CMK (cell line): ENCODE measurements at regions not wholly inside any gene's neighbourhood (a gene's known extent, or its start where the extent isn't known, plus 50 kb on each side); places are given as distances from the start of the nearest gene placed in this dataset.
"Not testable (repeated sequence)": the region's sequence is repeated elsewhere in the genome, so short reads cannot be mapped to it uniquely, and the experiment has no call there.

Experiments used
- DNase-seq: peaks from one replicate; pipeline ENCODE4 v3.0.0-alpha.2; 2010; ENCODE audit warnings: low read depth

DNA sequence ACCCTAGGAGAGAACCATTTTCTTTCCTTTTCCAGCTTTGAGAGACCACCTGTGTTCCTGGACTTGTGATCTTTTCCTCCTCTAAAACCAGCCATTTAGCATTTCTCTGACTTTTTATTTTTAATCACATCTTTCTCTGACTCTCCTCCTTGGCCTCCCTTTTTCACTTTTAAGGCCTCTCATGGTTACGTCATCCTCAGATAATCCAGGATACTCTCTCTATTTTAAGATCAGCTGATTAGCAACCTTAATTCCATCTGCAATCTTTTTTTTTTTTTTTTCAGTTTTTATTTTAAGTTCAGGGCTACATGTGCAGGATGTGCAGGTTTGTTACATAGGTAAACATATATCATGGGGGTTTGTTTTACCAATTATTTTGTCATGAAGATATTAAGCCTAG, 54.0 kb downstream of the RFPL4B start:
- DNase-seq: no peak

DNA sequence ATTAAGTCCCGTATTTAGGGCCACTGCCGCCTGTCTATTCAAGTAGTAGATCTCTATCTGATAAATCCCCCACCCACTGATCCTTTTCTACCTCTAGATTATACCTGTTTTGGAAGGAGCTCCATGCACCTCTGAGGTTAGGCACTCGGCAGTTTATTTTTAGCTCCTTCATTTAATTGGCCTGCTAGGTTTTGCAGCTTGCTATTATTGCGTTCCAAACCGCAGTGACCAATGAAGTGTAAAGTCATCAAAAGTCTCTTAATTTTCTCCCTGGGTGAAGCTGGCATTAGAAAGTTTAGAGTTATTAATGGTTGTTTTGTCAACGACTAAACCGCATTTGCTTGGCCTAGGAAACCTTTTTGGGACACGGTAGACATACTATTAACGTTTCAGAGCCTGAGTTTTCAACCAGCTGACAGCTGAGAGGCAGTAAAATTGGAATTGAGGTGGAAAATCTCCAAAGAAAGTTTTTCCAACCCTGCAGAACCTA, 60.0 kb downstream of the RFPL4B start:
- DNase-seq: no peak

DNA sequence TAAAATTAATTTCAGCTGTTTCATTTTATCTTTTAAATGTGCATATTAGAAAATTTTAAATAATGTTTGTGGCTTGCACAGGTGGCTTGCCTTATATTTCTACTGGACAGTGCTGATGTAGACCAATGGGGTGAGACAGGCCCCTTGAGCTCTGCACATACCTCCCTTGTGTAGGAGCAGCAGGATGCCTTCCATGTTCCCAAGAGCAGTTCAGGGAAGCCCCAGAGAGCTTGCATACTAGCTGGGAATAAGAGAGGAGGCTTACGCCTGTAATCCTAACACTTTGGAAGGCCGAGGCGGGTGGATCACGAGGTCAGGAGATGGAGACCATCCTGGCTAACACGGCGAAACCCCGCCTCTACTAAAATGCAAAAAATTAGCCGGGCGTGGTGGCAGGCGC, 61.4 kb downstream of the RFPL4B start:
- DNase-seq: no peak

- DNase-seq: no peak
Observed at GRCh38 chr6:112409311-112409710, 62.2 kb downstream of the RFPL4B start.

GRCh38 chr6:112413780-112414179, 66.7 kb downstream of the RFPL4B start:
- no peak for DNase-seq

DNA sequence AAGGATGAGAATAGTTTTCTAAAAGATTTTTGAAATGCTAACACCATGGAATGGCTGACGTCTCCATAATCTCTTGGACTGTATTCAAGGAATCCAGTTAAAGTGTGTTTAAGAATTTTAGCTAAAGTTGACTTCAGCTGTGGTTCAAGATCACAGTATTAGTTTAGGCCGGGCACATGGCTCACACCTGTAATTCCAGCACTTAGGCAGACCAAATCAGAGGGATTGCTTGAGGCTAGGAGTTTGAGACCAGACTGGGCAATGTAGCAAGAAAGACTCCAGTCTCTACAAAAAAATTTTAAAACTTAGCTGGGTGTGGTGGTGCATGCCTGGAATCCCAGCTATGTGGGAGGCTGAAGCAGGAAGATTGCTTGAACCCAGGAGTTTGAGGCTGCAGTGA, 68.2 kb downstream of the RFPL4B start:
- DNase-seq: no peak

- no peak for DNase-seq
Observed at GRCh38 chr6:112416866-112417265, 69.7 kb downstream of the RFPL4B start.

DNA sequence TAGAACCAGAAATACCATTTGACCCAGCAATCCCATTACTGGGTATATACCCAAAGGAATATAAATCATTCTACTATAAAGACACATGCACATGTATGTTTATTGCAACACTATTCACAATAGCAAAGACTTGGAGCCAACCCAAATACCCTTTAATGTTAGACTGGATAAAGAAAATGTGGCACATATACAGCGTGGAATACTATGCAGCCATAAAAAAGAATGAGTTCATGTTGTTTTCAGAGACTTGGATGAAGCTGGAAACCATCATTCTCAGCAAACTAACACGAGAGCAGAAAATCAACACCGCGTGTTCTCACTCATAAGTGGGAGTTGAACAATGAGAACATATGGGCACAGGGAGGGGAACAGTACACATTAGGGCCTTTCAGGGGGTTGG, 79.9 kb downstream of the RFPL4B start:
- not testable (repeated sequence) for DNase-seq

GRCh38 chr6:112427499-112427898, 80.4 kb downstream of the RFPL4B start:
- DNase-seq: no peak

GRCh38 chr6:112428477-112428876, 81.3 kb downstream of the RFPL4B start:
- DNase-seq: no peak

GRCh38 chr6:112429226-112429625, 82.1 kb downstream of the RFPL4B start:
- no peak for DNase-seq

DNA sequence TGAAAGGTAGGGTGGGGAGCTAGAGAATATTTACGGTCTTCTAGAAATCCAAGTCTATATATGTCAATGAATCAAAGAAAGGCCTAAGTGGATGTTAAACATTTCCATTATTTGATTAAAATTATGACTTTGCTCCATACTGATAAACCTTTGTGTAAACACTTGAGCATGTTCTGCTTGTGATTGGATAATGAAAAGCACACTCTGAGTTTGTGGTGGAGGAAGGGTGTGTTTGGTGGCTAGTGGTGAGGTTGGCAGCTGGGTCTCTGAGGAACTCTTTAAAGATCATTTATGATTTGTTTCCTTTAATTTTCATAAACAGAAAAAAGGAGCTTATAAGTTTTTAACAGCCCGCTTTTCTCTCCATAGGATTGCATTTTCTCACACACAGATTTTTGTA, 84.7 kb downstream of the RFPL4B start:
- no peak for DNase-seq

GRCh38 chr6:112432853-112433252, 85.7 kb downstream of the RFPL4B start:
- DNase-seq: no peak

GRCh38 chr6:112433457-112433856, 86.3 kb downstream of the RFPL4B start:
- DNase-seq: no peak

- DNase-seq: no peak
Observed at GRCh38 chr6:112434896-112435435, 87.8 kb downstream of the RFPL4B start.

- DNase-seq: no peak
Observed at GRCh38 chr6:112437058-112437457, 89.9 kb downstream of the RFPL4B start.

DNA sequence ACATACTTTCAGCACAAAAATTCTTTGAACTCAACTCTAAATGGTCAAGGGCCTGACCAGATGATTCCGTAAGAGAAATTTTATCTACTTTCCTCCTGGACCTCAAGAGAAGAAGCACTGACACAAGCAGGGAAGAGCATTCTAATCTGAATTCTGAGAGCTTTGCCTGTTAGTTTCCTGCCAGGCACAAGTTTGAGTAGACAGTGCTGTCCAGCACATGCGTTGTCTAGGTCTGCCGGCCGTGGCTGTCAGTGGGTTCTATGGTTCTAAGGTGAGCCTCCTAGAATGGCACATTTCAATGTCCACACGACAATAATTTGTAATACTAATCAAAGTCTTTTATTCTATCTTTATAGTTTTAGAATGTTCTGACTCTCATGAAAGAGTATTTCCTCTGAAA, 91.9 kb downstream of the RFPL4B start:
- no peak for DNase-seq

GRCh38 chr6:112439432-112439831, 92.3 kb downstream of the RFPL4B start:
- no peak for DNase-seq

DNA sequence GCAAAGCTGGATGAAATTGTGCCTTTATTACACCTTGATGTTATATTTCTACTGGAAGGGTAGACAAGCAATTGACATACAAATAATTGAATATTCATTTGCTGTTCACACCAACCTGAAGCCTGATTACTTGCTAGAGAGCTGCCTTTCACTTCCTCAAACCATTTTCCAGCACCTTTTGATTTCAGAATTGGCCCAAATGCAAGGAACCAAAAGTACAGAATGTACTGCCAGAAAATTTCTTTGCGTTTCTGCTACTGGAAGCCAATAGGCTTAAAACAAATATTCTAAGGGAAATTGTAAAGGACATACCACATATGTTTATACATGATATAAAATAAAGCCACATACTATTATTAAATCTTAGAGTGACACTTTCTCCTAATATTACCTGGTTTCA, 94.5 kb downstream of the RFPL4B start:
- DNase-seq: no peak

GRCh38 chr6:112443179-112444065, 96.3 kb downstream of the RFPL4B start:
- DNase-seq: no peak

GRCh38 chr6:112448786-112449185, 101.7 kb downstream of the RFPL4B start:
- DNase-seq: not testable (repeated sequence)

DNA sequence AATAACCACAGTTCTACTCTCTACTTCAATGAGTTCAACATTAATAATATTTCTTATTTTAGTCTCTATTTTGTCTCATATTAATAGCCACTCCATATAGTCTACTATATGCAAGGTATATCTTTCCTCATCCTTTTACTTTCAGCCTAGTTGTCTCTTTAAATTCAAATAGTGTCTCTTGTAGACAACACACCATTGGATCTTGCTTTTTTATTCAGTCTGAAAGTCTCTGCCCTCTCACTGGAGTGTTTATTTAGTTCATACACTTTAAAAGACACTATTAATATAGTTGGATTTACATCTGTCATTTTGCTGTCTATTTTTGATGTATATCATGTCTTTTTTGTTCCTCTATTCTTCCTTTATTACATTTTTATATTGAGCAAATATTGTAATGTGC, 103.5 kb downstream of the RFPL4B start:
- DNase-seq: no peak

GRCh38 chr6:112457886-112458285, 110.8 kb downstream of the RFPL4B start:
- DNase-seq: no peak
